Stimulated activated naive CD8-positive, alpha-beta T cell treated with anti-CD3 and anti-CD28 coated beads, Interleukin-15, amount 100 ng/mL, for 72 hours (primary cell): ENCODE measurements at regions not wholly inside any gene's neighbourhood (a gene's known extent, or its start where the extent isn't known, plus 50 kb on each side); places are given as distances from the start of the nearest gene placed in this dataset.
A peak's percentile ranks its signal among the peaks of the same experiment; 100 is the strongest.

Experiments used
- ATAC-seq: fragments of 150-1000 bp; cut with Tn5 transposase; 2 replicates; pipeline ENCODE4 v1.10.0; 2021; ENCODE audit warnings: mild to moderate bottlenecking, moderate library complexity
- DNase-seq, 2 donors: peaks; one replicate each; pipeline ENCODE4 v3.0.0; 2021 to 2022
- H3K27ac Mint-ChIP-seq, 2 donors: one replicate each; pipeline ENCODE4 v1.8.0; 2022; ENCODE audit warnings: mild to moderate bottlenecking in 2 of 2, mixed read lengths in 2 of 2, moderate library complexity in 2 of 2
- H3K27me3 Mint-ChIP-seq: one replicate; pipeline ENCODE4 v1.8.0; 2022; ENCODE audit warnings: mixed read lengths
- H3K4me1 Mint-ChIP-seq: one replicate; pipeline ENCODE4 v1.8.0; 2022; ENCODE audit warnings: mild to moderate bottlenecking, mixed read lengths
- H3K4me3 Mint-ChIP-seq, 2 donors: one replicate each; pipeline ENCODE4 v1.8.0; 2022; ENCODE audit warnings: mild to moderate bottlenecking in 2 of 2, mixed read lengths in 2 of 2, moderate library complexity in 1 of 2
- H3K9me3 Mint-ChIP-seq, 2 donors: one replicate each; pipeline ENCODE4 v1.8.0; 2022; ENCODE audit warnings: mixed read lengths in 2 of 2

GRCh38 chr21:19695796-19696195 lies 1292.2 kb upstream of the TMPRSS15 start:
- DNase-seq (no peak), ATAC-seq (no peak)
- no peak overlapping the region for H3K27ac Mint-ChIP-seq
- H3K9me3 Mint-ChIP-seq: peaks cover 8 to 22% of the 10 kb centered on the region in 2 donors
- H3K27me3 Mint-ChIP-seq: no peaks in the 10 kb centered on the region
- no peak overlapping the region for H3K4me3 Mint-ChIP-seq
- H3K4me1 Mint-ChIP-seq: no peaks in the 10 kb centered on the region

- Mint-ChIP-seq H3K9me3 (peaks cover 22 to 34% of the 10 kb centered on the region in 2 donors), H3K4me3 (no peak overlapping the region), H3K4me1 (no peaks in the 10 kb centered on the region), H3K27me3 (no peaks in the 10 kb centered on the region), H3K27ac (no peak overlapping the region)
- no peak for DNase-seq
- no peak for ATAC-seq
These were observed 1296.9 kb upstream of the TMPRSS15 start for GRCh38 chr21:19700476-19700875.

- ATAC-seq (no peak), DNase-seq (no peak)
- Mint-ChIP-seq H3K4me3 (no peak overlapping the region), H3K27me3 (no peaks in the 10 kb centered on the region), H3K4me1 (no peaks in the 10 kb centered on the region), H3K27ac (no peak overlapping the region), H3K9me3 (peaks cover 23 to 33% of the 10 kb centered on the region in 2 donors)
These were observed 1295.5 kb upstream of the NCAM2 start for GRCh38 chr21:19702726-19703125.

GRCh38 chr21:19704832-19705231 lies 1293.4 kb upstream of the NCAM2 start:
- ATAC-seq (no peak), DNase-seq (no peak)
- H3K4me3 Mint-ChIP-seq: no peak overlapping the region
- H3K4me1 Mint-ChIP-seq: no peaks in the 10 kb centered on the region
- H3K27ac Mint-ChIP-seq: no peak overlapping the region
- H3K27me3 Mint-ChIP-seq: no peaks in the 10 kb centered on the region
- H3K9me3 Mint-ChIP-seq: peaks cover 22 to 31% of the 10 kb centered on the region in 2 donors

GRCh38 chr21:19712441-19712840 lies 1285.8 kb upstream of the NCAM2 start:
- peaks cover 17 to 28% of the 10 kb centered on the region in 2 donors for H3K9me3 Mint-ChIP-seq
- H3K4me3 Mint-ChIP-seq: no peak overlapping the region
- ATAC-seq (no peak), DNase-seq (no peak)
- no peak overlapping the region for H3K27ac Mint-ChIP-seq
- H3K27me3 Mint-ChIP-seq: no peaks in the 10 kb centered on the region
- H3K4me1 Mint-ChIP-seq: no peaks in the 10 kb centered on the region

- Mint-ChIP-seq H3K4me1 (no peaks in the 10 kb centered on the region), H3K9me3 (peaks cover 17 to 28% of the 10 kb centered on the region in 2 donors), H3K27ac (no peak overlapping the region), H3K27me3 (no peaks in the 10 kb centered on the region), H3K4me3 (no peak overlapping the region)
- DNase-seq: no peak
- no peak for ATAC-seq
These were observed 1284.9 kb upstream of the NCAM2 start for GRCh38 chr21:19713313-19713712.

- Mint-ChIP-seq H3K9me3 (peaks cover 7 to 13% of the 10 kb centered on the region in 2 donors), H3K27ac (no peak overlapping the region), H3K4me1 (no peaks in the 10 kb centered on the region), H3K27me3 (no peaks in the 10 kb centered on the region), H3K4me3 (no peak overlapping the region)
- DNase-seq (no peak), ATAC-seq (no peak)
These were observed 1274.1 kb upstream of the NCAM2 start for GRCh38 chr21:19724081-19724480.

- no peak for ATAC-seq
- H3K27me3 Mint-ChIP-seq: no peaks in the 10 kb centered on the region
- no peak for DNase-seq
These were observed 1267.0 kb upstream of the NCAM2 start for GRCh38 chr21:19731251-19731650.

GRCh38 chr21:19759836-19760235 lies 1238.4 kb upstream of the NCAM2 start:
- no peaks in the 10 kb centered on the region for H3K4me1 Mint-ChIP-seq
- H3K4me3 Mint-ChIP-seq: no peak overlapping the region
- H3K9me3 Mint-ChIP-seq: peaks cover 0 to 21% of the 10 kb centered on the region in 2 donors
- DNase-seq: no peak
- H3K27me3 Mint-ChIP-seq: no peaks in the 10 kb centered on the region
- no peak for ATAC-seq
- peak overlapping the region in 1 of 2 donors; percentile 13 for H3K27ac Mint-ChIP-seq

More at GRCh38 chr21:19731251-19731650, 1267.0 kb upstream of the NCAM2 start:
- H3K27ac Mint-ChIP-seq: no peak overlapping the region
- H3K4me1 Mint-ChIP-seq: no peaks in the 10 kb centered on the region
- H3K9me3 Mint-ChIP-seq: peaks cover 11 to 12% of the 10 kb centered on the region in 2 donors
- no peak overlapping the region for H3K4me3 Mint-ChIP-seq

- peaks cover 6 to 12% of the 10 kb centered on the region in 2 donors for H3K9me3 Mint-ChIP-seq
- no peak for ATAC-seq
- no peak overlapping the region for H3K27ac Mint-ChIP-seq
- H3K27me3 Mint-ChIP-seq: no peaks in the 10 kb centered on the region
- no peaks in the 10 kb centered on the region for H3K4me1 Mint-ChIP-seq
- no peak overlapping the region for H3K4me3 Mint-ChIP-seq
- DNase-seq: no peak
These were observed 1230.7 kb upstream of the NCAM2 start for GRCh38 chr21:19767546-19767945.

- H3K9me3 Mint-ChIP-seq: peaks cover 6 to 12% of the 10 kb centered on the region in 2 donors
- no peak for ATAC-seq
- H3K4me1 Mint-ChIP-seq: no peaks in the 10 kb centered on the region
- H3K27ac Mint-ChIP-seq: peak overlapping the region in 1 of 2 donors; percentile 21
- H3K27me3 Mint-ChIP-seq: no peaks in the 10 kb centered on the region
- no peak for DNase-seq
- H3K4me3 Mint-ChIP-seq: no peak overlapping the region
These were observed 1226.3 kb upstream of the NCAM2 start for GRCh38 chr21:19771881-19772280.

GRCh38 chr21:19776076-19776475 lies 1222.1 kb upstream of the NCAM2 start:
- no peak for ATAC-seq
- H3K4me1 Mint-ChIP-seq: no peaks in the 10 kb centered on the region

GRCh38 chr21:19781881-19782652 lies 1216.1 kb upstream of the NCAM2 start:
- Mint-ChIP-seq H3K4me3 (no peak overlapping the region), H3K9me3 (peaks cover 0 to 13% of the 10 kb centered on the region in 2 donors), H3K4me1 (no peaks in the 10 kb centered on the region), H3K27me3 (no peaks in the 10 kb centered on the region), H3K27ac (no peak overlapping the region)
- DNase-seq (no peak), ATAC-seq (no peak)

More at GRCh38 chr21:19776076-19776475, 1222.1 kb upstream of the NCAM2 start:
- peaks cover 6 to 7% of the 10 kb centered on the region in 2 donors for H3K9me3 Mint-ChIP-seq
- no peaks in the 10 kb centered on the region for H3K27me3 Mint-ChIP-seq
- DNase-seq: no peak
- H3K4me3 Mint-ChIP-seq: no peak overlapping the region
- no peak overlapping the region for H3K27ac Mint-ChIP-seq

GRCh38 chr21:19785941-19786340 lies 1212.3 kb upstream of the NCAM2 start:
- Mint-ChIP-seq H3K4me1 (no peaks in the 10 kb centered on the region), H3K9me3 (peaks cover 0 to 13% of the 10 kb centered on the region in 2 donors)
- ATAC-seq: no peak

GRCh38 chr21:19792004-19792403 lies 1206.2 kb upstream of the NCAM2 start:
- DNase-seq (no peak), ATAC-seq (no peak)
- H3K4me3 Mint-ChIP-seq: no peak overlapping the region
- no peak overlapping the region for H3K27ac Mint-ChIP-seq
- no peaks in the 10 kb centered on the region for H3K4me1 Mint-ChIP-seq
- peaks cover 6 to 9% of the 10 kb centered on the region in 2 donors for H3K9me3 Mint-ChIP-seq
- H3K27me3 Mint-ChIP-seq: no peaks in the 10 kb centered on the region

More at GRCh38 chr21:19785941-19786340, 1212.3 kb upstream of the NCAM2 start:
- Mint-ChIP-seq H3K4me3 (no peak overlapping the region), H3K27ac (no peak overlapping the region), H3K27me3 (no peaks in the 10 kb centered on the region)
- DNase-seq: no peak

GRCh38 chr21:19807201-19807600 lies 1191.0 kb upstream of the NCAM2 start:
- Mint-ChIP-seq H3K4me1 (no peaks in the 10 kb centered on the region), H3K27me3 (no peaks in the 10 kb centered on the region), H3K4me3 (no peak overlapping the region), H3K27ac (no peak overlapping the region), H3K9me3 (peaks cover 0 to 5% of the 10 kb centered on the region in 2 donors)
- DNase-seq: no peak
- no peak for ATAC-seq
